HG03521 (cell line): ENCODE measurements at regions not wholly inside any gene's neighbourhood (a gene's known extent, or its start where the extent isn't known, plus 50 kb on each side); places are given as distances from the start of the nearest gene placed in this dataset.
"Not testable (repeated sequence)": the region's sequence is repeated elsewhere in the genome, so short reads cannot be mapped to it uniquely, and the experiment has no call there.

Experiments used
- ATAC-seq: cut with Tn5 transposase; IDR thresholded peaks from one replicate; pipeline ENCODE4 v1.9.1; 2021; ENCODE audit warnings: mild to moderate bottlenecking, moderate library complexity; ENCODE audit not compliant: unreplicated experiment

DNA sequence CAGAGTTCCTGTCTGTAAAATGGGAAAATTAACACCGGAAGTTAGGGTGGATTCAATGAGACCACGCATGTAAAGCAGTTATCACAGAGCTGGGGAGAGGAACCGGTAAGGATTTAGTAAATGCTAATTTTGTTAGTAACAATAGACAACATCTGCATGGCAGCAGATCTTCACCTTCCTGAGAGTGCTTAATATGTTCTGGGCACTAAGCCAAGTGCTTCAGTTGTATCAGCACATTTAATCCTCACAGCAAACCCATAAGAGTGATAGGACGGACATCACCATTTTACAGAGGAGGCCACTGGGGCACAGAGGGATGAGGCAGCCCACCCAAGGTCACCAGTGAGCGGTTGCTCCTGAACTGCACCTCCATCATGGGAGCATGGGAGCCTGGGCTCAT, 189.4 kb downstream of the WNT5A start:
- no peak for ATAC-seq

DNA sequence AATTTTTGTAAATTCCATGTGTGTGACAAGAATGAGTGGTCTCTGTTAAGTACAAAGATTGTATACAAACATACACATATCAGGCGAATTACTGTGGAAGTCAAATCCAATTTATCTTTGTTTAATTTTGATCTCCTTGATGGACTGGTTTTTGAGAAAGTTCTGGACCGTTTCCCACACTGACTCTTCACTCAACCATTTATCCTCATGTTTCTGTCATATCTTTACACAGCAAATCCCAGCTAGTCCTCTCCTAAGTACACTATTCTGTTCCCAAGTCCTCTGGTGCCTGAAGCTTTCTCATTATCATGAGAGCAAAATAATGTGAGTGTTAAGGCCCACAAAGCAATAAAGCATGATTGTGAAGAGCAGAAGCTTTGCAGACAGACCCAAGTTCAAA, 189.9 kb downstream of the WNT5A start:
- ATAC-seq = no peak

DNA sequence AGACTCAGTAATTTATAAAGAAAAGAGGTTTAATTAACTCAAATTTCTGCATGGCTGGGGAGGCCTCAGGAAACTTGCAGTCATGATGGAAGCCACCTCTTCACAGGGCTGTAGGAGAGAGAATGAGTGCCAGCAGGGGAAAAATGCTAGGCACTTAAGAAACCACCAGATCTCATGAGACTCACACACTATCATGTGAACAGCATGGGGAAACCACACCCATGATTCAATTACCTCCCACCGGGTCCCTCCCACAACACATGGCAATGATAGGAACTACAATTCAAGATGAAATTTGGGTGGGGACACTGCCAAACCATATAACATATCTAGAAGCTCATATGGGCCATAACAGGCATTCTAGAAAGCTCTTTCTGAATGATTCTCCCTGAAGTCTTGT, 190.3 kb downstream of the WNT5A start:
- no peak for ATAC-seq

DNA sequence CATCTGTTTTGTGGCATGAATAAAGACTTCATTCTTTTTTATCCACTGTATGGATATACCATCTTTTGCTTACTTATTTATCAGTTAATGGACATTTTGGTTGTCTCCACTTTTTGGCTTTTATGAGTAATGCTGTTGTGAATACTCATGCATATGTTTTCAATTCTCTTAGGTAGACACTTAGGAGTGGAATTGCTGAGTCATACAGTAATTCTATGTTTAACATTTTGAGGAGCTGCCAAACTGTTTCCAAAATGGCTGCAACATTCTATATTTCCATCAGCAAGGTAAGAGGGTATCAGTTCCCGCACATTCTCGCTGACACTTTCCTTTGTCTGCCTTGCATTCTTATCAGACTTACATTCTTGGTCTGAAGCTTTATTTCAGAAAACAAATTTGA, 191.1 kb downstream of the WNT5A start:
- ATAC-seq = no peak

DNA sequence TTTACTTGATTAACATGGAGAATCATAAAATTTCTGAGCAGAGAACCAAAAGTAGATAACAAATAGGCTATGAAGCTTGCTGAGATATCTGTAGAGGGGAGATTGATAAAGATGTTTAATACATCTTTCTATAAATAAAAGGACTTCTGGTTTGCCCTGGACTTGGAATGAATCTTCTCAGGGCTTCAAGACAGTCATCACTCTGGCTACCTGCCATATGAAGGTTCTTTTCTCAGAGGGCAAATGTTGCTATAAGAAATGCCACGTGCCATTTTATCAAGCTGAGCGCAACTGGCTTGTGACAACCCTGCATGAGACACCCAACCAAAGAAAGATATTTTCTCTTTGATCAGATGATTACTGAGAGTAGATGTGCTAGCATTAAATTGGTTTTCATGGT, 192.5 kb downstream of the WNT5A start:
- no peak for ATAC-seq

DNA sequence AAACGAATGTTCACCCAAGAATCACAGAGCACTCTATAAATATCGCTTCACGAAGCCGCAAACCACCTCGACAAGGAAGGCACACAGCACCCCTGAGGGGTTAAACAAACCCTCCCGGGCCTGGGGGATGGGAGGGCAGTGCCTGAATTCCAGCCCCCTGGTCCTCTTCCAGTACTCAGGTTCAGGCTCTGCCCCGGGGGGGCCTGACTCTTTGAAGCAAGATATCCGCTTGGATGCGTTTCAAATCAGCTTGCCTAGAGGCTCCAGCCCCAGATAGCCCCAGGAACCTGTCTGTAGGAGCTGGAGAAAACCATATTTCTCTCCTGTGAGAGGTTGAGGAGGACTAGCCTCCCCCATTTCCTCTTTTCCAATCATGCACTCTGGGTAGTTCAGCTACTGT, 194.7 kb downstream of the WNT5A start:
- ATAC-seq = no peak

DNA sequence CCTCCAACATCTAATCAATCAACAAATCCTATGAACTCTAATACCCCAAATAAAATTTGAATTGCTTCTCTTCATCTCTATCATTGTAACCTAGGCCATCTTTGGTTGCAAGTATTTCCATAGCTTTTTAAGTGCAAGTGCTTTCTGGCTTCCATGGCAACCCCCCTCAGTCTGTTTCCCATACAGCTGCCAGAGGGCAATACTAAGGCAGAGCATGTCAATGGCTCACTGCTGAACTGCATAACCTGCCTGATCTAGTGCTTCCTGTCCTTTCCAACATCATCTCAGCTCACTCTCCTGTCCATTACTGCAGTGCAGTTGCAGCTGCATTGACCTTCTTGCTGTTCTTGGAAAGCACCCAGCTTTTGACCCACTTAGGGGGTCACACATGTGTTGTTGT, 198.4 kb downstream of the WNT5A start:
- no peak for ATAC-seq

DNA sequence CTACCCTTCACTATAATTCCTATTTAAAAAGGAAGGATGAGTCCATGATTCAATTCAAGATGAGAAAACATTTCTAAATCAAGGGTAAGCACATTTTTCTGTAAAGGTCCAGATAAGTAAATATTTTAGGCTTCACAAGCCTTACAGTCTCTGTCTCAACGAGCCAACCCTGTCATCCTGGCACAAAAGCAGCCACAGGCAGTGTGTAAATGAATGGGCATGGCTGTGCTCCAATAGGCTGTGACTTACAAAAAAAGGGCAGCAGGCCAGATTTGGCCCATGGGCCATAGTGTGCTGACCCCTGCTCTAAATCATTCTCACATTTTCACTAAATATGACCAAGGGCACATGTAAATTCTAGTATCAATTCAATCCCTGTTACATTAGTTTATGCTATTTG, 200.4 kb downstream of the WNT5A start:
- no peak for ATAC-seq

DNA sequence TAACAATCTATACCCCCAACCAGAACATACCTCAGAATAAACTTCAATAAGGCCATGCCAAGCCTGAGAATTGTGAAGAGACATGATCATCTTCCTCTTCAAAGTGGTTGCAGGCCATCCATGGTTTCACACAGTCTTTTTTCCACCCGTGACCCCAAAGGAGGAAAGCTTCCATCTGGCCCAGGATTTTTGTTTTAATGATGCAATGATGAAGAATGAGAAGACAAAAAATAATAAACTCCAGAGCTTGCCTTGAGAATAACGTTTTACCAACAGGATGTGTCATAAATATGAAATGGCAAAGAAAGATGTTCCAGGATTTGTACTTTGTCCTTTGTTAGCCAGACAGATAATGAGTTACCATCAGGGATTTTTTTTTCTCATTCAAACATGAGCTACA, 201.9 kb downstream of the WNT5A start:
- no peak for ATAC-seq

DNA sequence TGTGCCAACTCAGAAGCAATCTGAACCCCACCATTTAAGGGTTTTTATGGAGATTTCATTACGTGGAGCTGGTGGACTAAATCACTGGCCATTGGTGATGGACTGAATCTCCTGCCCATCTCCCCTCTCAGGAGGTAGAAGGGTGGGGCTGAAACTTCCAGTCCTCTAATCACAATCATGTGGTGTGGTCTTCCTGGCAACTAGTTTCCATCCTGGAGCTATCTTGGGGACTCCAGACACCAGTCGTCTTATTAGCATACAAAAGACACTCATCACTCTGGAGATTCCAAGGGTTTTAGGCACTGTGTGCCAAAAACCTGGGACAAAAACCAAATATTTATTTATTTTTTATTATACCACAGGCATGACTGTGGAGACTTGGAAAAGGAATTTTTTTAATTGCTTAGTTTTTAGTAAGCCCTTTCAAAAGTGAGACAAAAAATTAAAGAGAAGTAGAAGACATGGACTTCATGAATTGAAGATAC, 203.6 kb downstream of the WNT5A start:
- no peak for ATAC-seq

DNA sequence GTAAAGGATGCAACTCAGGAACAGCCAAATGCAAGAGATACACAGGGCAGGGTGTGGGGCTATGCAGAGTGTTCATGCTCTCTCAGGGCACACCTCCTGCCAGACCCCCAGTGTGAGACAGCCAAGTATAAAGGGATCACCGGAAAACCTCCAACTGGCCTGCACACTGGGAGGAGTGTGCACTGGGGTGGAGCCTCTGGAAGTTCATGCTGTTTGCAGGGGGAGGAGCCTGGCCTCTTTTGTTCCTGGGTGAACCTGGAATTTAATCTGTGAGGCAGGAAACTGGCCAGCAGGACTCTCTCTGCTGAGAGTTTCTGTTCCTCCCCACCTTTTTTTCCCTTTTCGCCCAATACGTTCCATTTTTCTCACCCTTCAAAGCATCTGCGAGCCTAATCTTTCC, 204.1 kb downstream of the WNT5A start:
- no peak for ATAC-seq

DNA sequence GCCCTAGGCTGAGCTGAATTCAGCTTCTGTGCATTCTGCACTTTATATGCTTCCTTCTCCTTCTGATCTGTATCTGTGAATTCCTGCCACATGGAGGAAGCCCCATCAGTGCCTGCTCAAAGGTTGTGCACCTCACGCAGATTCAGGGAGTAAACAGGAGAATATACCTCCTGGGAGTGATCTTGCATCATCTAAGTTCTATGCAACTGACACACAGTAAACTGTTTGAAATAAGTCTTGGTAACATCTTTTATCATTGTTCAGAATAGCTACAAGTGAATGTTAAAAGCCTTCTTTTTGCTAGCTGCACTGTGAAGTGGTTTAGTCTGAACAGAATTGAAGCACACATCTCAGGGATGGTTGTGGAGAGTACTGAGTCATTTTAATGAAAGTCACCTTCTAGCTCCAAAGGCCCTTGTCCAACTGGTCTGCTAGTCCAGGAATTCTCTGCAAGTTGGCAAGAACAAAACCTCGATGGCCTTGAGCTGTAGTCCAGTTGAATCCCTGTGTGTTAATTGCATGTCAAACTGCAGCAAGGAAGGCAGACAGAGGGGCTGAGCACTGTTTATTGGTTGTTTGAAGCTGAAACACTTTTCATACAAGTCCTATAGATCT, 215.0 kb downstream of the WNT5A start:
- no peak for ATAC-seq

DNA sequence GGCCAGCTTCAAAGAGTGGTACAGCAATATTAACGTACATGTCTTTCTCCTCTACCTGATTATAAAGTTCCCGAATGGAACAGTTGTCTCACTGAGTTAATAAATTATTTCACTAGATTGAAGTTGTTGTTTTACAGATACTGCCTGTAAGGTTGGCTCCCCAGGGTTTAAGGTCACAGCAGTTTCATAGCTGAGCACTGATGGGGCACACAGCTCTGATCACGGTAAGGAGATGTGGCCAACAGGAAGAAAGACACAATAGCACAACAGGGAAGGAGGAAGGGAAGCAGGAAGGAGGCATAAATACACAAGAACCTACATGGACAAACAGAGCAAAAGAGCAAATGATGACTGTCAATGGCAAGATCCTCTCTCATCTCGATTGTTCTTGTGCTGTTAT, 215.6 kb downstream of the WNT5A start:
- no peak for ATAC-seq

DNA sequence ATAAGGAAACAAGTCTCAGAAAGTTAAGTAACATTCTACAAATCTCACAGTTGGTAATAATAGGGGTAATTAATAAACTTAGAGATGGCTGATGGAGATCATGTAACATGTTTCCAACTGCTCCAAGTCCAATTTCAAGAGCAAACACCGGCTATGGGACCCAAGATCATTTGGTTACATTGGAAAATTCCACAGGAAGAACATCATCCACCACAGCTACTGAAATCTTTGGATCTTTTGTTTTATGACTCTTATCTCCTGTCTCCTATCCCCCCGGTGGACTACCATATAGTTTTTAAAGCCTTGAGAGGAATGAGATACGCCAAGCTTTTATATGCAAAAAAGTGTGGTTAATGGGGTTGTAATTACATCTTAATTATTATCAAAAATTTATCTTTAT, 216.1 kb downstream of the WNT5A start:
- no peak for ATAC-seq

DNA sequence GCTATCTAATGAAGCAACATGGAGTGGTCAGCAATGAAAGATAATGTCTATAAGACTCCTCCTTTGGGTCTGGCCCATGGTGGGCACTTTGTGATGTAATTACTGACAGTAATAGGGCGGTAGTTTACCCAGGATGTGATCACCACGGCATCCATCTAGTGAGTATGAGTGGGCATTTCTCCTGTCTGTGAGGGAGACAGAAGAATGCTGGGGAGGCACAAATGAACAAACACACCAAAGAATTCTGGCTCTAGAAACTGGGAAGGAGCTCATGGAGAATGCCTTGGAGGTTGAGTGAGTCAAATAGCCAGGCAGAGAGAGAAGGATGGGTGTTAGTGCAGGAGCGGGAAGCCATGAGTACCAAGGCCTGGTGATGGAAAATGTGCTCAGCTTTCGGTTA, 217.5 kb downstream of the WNT5A start:
- no peak for ATAC-seq

DNA sequence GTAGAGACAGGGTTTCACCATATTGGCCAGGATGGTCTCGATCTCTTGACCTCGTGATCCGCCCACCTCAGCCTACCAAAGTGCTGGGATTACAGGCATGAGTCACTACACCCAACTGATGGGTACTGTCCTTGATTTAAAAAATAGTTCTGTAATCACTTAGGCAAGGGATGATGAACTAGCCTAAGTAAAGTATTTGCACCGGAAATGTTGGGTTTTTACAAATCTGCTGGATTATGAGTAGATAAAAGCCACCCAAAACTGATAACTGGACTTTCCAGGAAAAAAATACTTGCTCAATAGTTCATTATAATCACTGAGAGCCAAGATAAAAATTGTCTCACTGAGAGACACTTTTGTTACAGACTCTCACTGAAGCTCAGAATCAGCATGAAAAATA, 218.0 kb downstream of the WNT5A start:
- ATAC-seq = no peak

DNA sequence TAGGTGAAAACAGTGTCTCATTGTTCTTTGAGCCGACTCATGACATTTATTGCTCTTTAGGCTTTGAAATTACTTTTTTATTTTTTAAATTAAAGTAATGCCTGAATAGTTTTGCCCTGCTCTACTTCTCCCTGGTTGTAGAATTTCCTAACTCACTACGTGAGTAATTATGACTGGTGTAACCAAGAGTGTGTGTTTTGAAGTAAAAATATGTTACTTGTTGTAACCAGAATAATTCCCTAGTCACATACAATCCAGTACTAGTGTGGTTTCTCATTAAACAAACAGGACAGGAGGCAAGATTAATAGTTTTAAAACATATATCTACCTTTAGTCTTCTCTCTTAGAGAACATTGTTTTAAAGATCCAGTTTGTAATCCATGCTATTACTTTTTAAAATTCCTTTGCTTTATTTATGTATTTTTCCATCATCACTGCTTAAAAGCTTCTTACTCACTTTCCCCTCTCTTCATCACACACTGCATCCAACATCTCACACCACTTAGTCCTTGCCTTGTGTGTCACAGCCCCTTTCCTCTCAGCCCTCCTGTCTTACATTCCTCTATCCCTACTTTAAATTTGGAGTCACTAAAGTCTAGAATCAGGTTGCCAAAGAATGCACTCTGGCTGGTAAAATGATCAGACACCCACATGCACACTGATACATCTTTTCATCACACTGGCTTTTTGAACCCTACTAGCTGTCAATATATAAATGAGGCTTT, 219.7 kb downstream of the WNT5A start:
- ATAC-seq = no peak

DNA sequence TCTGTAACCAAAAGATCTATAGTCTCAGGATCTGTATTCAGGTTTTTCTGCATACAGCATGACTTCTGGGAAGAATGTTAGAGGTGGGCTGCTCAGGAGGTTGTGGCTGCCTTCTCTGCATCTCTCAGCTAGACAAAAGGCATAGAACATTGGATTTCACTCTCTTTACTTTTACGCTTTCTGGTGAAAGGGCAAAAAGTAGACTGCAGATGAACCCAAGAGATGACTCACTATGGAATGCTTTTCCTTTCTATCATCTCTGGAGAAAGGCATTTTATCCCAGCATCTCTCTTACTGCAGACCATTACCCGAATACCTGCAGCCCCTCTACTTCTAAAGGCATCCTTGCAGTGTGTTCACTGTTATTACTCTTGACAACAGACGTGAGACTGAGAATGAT, 222.2 kb downstream of the WNT5A start:
- no peak for ATAC-seq

DNA sequence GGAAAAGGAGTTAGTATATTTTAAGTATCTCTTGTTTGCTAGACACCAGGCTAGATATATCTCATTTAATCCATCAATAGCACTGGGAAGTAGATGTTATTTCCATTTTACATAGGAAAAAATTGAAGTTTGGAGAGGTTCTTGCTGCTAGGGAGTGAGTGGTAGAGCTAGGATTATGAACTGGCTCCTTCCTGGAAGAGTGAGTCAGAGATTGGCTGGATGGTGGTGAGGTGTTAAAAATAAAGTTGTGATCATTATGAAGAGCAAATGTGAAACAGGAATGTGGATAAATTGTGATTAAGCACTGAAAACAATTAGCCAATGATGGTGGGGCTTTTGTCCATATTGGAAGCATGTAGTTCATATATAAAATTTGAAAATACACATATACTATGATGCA, 234.2 kb downstream of the WNT5A start:
- no peak for ATAC-seq

DNA sequence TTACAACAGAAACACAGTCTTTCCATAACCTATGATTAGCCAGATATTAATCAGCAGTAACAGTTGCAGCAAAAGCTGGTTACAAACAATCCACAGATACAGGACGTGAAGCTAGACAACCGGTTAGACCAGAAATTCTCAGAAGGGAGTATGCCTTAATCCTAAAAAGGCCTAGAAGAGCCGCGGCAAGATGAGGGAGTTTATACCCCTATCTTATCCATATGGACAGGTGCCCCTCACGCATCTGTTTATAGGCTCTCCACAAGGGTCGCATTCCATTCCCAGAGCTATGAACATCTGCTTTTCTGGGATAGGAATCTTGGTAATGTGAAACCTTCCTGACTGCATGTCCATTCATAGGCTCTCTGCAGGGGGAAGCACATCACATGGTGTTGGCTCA, 237.9 kb downstream of the WNT5A start:
- ATAC-seq = not testable (repeated sequence)

DNA sequence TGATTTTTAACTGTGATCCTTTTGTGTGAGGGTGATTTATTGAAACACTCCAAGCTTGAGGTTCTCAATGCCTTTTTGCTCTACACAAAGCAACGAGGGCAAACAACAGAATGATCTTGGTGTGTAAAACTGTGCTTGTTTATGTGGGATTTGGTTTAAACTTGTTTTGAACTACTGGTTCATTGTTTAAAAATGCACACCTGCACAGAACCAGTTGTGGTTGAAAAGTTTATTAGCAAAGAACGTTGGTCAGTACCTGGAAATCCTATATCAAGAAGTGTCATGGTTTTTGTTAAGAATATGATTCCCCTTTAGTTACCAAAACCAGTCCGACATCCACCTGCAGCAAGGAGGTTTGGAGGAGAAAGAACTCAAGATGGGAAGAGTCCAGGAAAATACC, 239.4 kb downstream of the WNT5A start:
- ATAC-seq = no peak

DNA sequence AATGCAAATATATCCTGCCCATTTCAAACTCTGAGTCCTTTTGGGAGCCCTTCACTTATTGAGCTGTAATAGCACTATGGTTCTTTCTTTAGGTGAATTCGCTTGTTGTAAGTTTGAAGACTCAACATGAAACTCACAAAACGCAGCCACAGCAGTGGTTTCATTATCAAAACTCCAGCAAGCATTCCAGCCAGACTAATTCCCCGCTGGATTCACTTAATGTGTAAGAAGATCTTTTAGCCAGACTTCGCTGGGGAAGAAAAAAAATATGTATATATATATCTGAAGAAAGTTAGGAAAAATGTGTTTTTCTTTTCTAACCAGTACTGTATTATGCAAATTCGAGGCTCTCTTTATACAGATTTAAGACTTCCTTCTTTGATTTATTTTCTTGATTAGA, 241.1 kb downstream of the WNT5A start:
- ATAC-seq = no peak

DNA sequence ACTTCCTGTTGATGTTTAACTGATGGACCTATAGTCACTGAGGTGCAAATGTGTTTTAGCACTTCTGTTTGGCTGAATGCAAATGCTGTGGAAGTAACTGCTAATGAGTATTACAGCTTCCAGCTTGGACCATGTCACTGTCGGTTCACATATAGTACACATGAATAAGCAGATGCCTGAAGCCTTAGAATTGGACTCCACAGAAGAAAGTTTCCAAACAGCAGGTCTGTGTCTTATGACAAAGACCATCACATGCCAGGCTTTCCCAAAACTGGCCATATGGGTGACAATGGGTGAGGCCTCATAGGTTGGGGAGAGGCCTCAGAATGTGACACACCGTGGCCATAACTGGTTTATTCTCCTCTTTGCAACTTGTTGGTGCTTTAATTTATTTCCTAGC, 241.8 kb downstream of the WNT5A start:
- no peak for ATAC-seq
